Astrocyte (in vitro differentiated cells and primary cell): ENCODE measurements at regions not wholly inside any gene's neighbourhood (a gene's known extent, or its start where the extent isn't known, plus 50 kb on each side); places are given as distances from the start of the nearest gene placed in this dataset.

Source experiments
- CTCF ChIP-seq: IDR thresholded peaks from 2 replicates; pipeline ENCODE4 v1.5.1; 2011; ENCODE audit warnings: low read depth, mild to moderate bottlenecking, inconsistent platforms, low read length, moderate library complexity; ENCODE audit not compliant: insufficient read depth
- EZH2 ChIP-seq: IDR thresholded peaks from 2 replicates; pipeline ENCODE4 v1.6.1; 2012; ENCODE audit warnings: mild to moderate bottlenecking, low read length, inconsistent platforms; ENCODE audit not compliant: insufficient read depth

GRCh38 chr12:66059666-66060065 lies 70.9 kb downstream of the LLPH start:
- TF ChIP-seq CTCF = no peak
- no peak for TF ChIP-seq EZH2
